ENCODE measurements at regions not wholly inside any gene's neighbourhood (a gene's known extent, or its start where the extent isn't known, plus 50 kb on each side); places are given as distances from the start of the nearest gene placed in this dataset.
"Not testable (repeated sequence)": the region's sequence is repeated elsewhere in the genome, so short reads cannot be mapped to it uniquely, and the experiment has no call there.

- not testable (repeated sequence) for TF ChIP-seq REST (IDR thresholded peaks at IDR 0.05; ENCODE audit: insufficient read depth in 1 of 2, low read depth in 2 of 2, low read length in 1 of 2); POLR2AphosphoS5 (IDR thresholded peaks at IDR 0.05; ENCODE audit: low read depth, low read length); TCF7L2 (IDR thresholded peaks at IDR 0.05; ENCODE audit: low read depth, low read length); SIN3A (IDR thresholded peaks at IDR 0.05; ENCODE audit: borderline replicate concordance, insufficient read depth, low read depth, low read length)
- TF ChIP-seq, protein P1, sequence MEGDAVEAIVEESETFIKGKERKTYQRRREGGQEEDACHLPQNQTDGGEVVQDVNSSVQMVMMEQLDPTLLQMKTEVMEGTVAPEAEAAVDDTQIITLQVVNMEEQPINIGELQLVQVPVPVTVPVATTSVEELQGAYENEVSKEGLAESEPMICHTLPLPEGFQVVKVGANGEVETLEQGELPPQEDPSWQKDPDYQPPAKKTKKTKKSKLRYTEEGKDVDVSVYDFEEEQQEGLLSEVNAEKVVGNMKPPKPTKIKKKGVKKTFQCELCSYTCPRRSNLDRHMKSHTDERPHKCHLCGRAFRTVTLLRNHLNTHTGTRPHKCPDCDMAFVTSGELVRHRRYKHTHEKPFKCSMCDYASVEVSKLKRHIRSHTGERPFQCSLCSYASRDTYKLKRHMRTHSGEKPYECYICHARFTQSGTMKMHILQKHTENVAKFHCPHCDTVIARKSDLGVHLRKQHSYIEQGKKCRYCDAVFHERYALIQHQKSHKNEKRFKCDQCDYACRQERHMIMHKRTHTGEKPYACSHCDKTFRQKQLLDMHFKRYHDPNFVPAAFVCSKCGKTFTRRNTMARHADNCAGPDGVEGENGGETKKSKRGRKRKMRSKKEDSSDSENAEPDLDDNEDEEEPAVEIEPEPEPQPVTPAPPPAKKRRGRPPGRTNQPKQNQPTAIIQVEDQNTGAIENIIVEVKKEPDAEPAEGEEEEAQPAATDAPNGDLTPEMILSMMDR (IDR thresholded peaks at IDR 0.05), result not testable (repeated sequence)
These were observed 85.3 kb upstream of the TNK2 start for GRCh38 chr3:195993671-195994070.

Data from Panc1 (cell line).